ENCODE measurements at regions not wholly inside any gene's neighbourhood (a gene's known extent, or its start where the extent isn't known, plus 50 kb on each side); places are given as distances from the start of the nearest gene placed in this dataset.

DNA sequence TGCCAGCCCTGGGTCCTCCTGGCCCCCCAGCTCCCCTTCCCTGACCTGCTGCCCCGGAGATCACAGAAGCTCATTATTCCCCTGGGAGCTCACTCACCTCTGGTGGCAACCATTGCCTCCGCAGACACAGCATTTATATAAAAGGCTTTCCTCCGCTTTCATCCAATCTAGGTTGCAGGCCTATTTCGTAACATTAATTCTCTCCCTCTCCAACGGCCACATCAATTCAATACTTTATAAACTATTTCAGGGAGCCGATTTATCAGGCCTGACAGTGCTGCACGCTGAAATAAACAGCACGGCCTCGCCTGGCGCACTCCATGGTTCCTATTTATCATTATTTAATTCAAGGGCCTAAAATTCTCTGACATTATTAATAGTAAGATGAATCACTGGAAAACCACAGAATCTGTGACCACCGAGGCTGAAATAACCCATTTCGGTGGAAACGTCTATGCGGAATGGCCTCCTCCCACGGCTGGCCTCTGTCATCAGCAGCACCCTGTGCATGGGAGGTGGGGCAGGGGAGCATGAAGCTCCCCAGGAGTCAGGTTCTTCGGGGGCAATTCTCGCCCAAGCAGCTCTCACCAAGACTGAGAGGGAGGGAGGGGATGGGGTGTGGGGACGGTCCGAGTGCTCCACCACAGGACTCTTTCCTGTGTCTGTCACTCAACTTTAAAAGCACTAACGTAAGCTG is 249.3 kb upstream of the PFKP start:
- 0 out of 2 replicates have a peak, but pooled peaks cover 4% of the 10 kb centered on the region for H3K4me1 ChIP-seq (ENCODE audit: insufficient read depth, low read length)
- no peak overlapping the region for H3K9ac ChIP-seq (ENCODE audit: low read depth, low read length)
- no peak overlapping the region for H3K4me3 ChIP-seq (ENCODE audit: low read length)
- no peaks in the 10 kb centered on the region for H3K9me3 ChIP-seq (ENCODE audit: insufficient read depth, low read depth, low read length)
- 90% methylated on average over 20 of the region's 20 CpGs for WGBS
- H3K27ac ChIP-seq (ENCODE audit: low read depth, low read length), result no peak overlapping the region
- no peaks in the 10 kb centered on the region for H3K27me3 ChIP-seq (ENCODE audit: insufficient read depth, low read length)
- no peaks in the 10 kb centered on the region for H3K36me3 ChIP-seq (ENCODE audit: insufficient read depth, low read length)

- Histone ChIP-seq H3K4me1 (ENCODE audit: insufficient read depth, low read length) (0 out of 2 replicates have a peak, but pooled peaks cover 4% of the 10 kb centered on the region), H3K27me3 (ENCODE audit: insufficient read depth, low read length) (no peaks in the 10 kb centered on the region), H3K27ac (ENCODE audit: low read depth, low read length) (no peak overlapping the region), H3K9me3 (ENCODE audit: insufficient read depth, low read depth, low read length) (no peaks in the 10 kb centered on the region), H3K36me3 (ENCODE audit: insufficient read depth, low read length) (no peaks in the 10 kb centered on the region), H3K4me3 (ENCODE audit: low read length) (no peak overlapping the region), H3K9ac (ENCODE audit: low read depth, low read length) (no peak overlapping the region)
- WGBS, result 95% methylated on average over 6 of the region's 7 CpGs
Measured at GRCh38 chr10:2813693-2814092, 253.7 kb upstream of the PFKP start.

DNA sequence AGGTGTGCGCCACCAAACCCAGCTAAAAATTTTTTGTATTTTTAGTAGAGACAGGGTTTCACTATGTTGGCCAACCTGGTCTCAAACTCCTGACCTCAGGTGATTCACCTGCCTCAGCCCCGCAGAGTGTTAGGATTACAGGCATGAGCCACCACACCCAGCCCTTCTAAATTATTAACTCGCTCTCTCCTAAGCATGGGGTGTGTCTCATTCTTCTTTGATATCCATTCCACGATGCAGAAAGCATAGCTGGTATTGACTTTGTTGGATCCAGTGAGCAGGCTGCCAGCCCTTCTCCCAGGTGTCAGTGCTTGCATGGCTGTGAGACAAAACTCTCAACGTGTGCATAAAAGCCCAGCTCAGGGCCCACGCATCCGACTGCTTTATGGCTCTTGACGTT is 254.1 kb upstream of the PFKP start:
- 0 out of 2 replicates have a peak, but pooled peaks cover 4% of the 10 kb centered on the region for H3K4me1 ChIP-seq (ENCODE audit: insufficient read depth, low read length)
- no peaks in the 10 kb centered on the region for H3K36me3 ChIP-seq (ENCODE audit: insufficient read depth, low read length)
- H3K9me3 ChIP-seq (ENCODE audit: insufficient read depth, low read depth, low read length), result no peaks in the 10 kb centered on the region
- H3K27ac ChIP-seq (ENCODE audit: low read depth, low read length), result no peak overlapping the region
- H3K9ac ChIP-seq (ENCODE audit: low read depth, low read length), result no peak overlapping the region
- H3K27me3 ChIP-seq (ENCODE audit: insufficient read depth, low read length), result no peaks in the 10 kb centered on the region
- H3K4me3 ChIP-seq (ENCODE audit: low read length), result no peak overlapping the region
- WGBS, result 92% methylated on average over 8 of the region's 8 CpGs

- H3K4me3 ChIP-seq (ENCODE audit: low read length), result no peak overlapping the region
- H3K27ac ChIP-seq (ENCODE audit: low read depth, low read length), result no peak overlapping the region
- H3K27me3 ChIP-seq (ENCODE audit: insufficient read depth, low read length), result no peaks in the 10 kb centered on the region
- no peaks in the 10 kb centered on the region for H3K36me3 ChIP-seq (ENCODE audit: insufficient read depth, low read length)
- 92% methylated on average over 3 of the region's 3 CpGs for WGBS
- H3K4me1 ChIP-seq (ENCODE audit: insufficient read depth, low read length), result 0 out of 2 replicates have a peak, but pooled peaks cover 4% of the 10 kb centered on the region
- 0 out of 2 replicates have a peak, but pooled peaks cover 2% of the 10 kb centered on the region for H3K9me3 ChIP-seq (ENCODE audit: insufficient read depth, low read depth, low read length)
- H3K9ac ChIP-seq (ENCODE audit: low read depth, low read length), result no peak overlapping the region
Measured at GRCh38 chr10:2812631-2813030, 254.7 kb upstream of the PFKP start.

- 93% methylated on average over 5 of the region's 5 CpGs for WGBS
- Histone ChIP-seq H3K9ac (ENCODE audit: low read depth, low read length) (no peak overlapping the region), H3K27ac (ENCODE audit: low read depth, low read length) (no peak overlapping the region), H3K27me3 (ENCODE audit: insufficient read depth, low read length) (no peaks in the 10 kb centered on the region), H3K4me1 (ENCODE audit: insufficient read depth, low read length) (peaks cover 11% of the 10 kb centered on the region; the same call in 1 of the 2 replicates), H3K9me3 (ENCODE audit: insufficient read depth, low read depth, low read length) (peaks cover 7% of the 10 kb centered on the region; the same call in 1 of the 2 replicates), H3K36me3 (ENCODE audit: insufficient read depth, low read length) (no peaks in the 10 kb centered on the region), H3K4me3 (ENCODE audit: low read length) (no peak overlapping the region)
Measured at GRCh38 chr10:2800178-2800577, 267.2 kb upstream of the PFKP start.

DNA sequence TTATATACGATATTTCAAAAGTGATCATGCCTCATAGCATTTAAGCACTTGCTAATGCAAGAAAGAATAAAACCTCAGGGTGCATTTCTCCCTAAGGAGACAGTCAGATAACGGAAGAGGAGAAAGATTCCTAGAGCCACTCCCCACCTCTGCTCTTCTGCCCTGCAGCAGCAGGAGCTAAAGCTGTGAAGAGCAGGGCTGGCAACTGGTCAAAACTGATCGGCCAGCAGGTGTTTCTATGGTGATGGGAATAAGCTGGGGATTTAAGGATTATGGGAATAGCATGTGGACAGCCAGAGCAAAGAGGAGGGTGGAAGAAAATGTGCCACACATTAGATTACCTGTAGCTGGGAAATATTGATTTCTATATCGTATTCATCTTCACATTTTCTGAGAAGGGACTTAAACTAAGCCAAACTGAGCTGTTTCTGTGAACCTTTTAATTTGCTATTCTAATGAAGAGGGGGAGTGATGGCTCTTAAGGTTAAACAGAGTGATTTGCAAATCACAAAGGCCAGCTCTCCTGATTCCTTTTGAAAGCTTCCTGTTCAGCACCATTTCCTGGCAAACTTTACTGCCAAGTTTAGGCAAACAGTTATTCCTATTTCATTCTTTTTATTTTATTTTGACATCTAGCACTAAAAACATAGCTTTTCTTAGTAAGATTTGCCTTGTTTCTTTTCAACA is 268.9 kb upstream of the PFKP start:
- Histone ChIP-seq H3K9ac (ENCODE audit: low read depth, low read length) (no peak overlapping the region), H3K36me3 (ENCODE audit: insufficient read depth, low read length) (no peaks in the 10 kb centered on the region), H3K4me3 (ENCODE audit: low read length) (no peak overlapping the region), H3K4me1 (ENCODE audit: insufficient read depth, low read length) (peaks cover 11% of the 10 kb centered on the region; the same call in 1 of the 2 replicates), H3K27ac (ENCODE audit: low read depth, low read length) (no peak overlapping the region), H3K9me3 (ENCODE audit: insufficient read depth, low read depth, low read length) (peaks cover 18% of the 10 kb centered on the region; the same call in 1 of the 2 replicates), H3K27me3 (ENCODE audit: insufficient read depth, low read length) (no peaks in the 10 kb centered on the region)
- 54% methylated on average over 4 of the region's 4 CpGs for WGBS

DNA sequence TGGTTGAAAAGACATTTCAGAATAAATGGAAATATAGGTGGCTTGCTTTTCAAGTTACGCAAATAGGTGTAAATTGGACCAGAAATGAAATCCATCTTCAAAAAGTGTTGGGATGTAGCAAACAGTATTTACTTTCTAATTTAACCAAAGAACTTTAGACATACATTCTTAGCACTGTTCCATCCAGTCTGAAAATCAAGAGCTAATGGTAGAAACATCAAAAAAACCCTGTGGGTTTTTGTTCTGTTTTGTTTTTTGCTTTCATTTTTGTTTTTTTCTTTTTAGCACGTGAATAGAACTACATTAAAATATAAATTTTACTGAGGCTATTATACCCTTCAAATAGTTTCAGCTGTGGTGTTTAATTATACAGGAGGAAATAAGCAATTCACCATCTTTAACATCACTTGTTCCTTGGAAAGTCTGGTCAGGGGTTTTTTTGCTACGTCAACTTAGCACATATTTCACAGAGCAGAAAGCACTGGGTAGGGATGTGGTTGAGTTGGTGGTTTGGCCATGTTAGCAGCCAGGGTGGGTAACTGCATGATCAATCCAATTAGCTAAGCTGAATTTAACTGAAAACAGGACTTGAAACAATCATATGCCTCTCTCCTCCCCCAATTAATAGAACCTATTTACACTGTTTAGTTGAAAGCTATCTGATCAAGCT is 275.4 kb upstream of the PFKP start:
- WGBS, result 86% methylated on average over 2 of the region's 3 CpGs
- Histone ChIP-seq H3K36me3 (ENCODE audit: insufficient read depth, low read length) (no peaks in the 10 kb centered on the region), H3K4me1 (ENCODE audit: insufficient read depth, low read length) (no peaks in the 10 kb centered on the region), H3K4me3 (ENCODE audit: low read length) (no peak overlapping the region), H3K9ac (ENCODE audit: low read depth, low read length) (no peak overlapping the region), H3K27ac (ENCODE audit: low read depth, low read length) (no peak overlapping the region), H3K27me3 (ENCODE audit: insufficient read depth, low read length) (no peaks in the 10 kb centered on the region), H3K9me3 (ENCODE audit: insufficient read depth, low read depth, low read length) (peaks cover 18% of the 10 kb centered on the region; the same call in 1 of the 2 replicates)

DNA sequence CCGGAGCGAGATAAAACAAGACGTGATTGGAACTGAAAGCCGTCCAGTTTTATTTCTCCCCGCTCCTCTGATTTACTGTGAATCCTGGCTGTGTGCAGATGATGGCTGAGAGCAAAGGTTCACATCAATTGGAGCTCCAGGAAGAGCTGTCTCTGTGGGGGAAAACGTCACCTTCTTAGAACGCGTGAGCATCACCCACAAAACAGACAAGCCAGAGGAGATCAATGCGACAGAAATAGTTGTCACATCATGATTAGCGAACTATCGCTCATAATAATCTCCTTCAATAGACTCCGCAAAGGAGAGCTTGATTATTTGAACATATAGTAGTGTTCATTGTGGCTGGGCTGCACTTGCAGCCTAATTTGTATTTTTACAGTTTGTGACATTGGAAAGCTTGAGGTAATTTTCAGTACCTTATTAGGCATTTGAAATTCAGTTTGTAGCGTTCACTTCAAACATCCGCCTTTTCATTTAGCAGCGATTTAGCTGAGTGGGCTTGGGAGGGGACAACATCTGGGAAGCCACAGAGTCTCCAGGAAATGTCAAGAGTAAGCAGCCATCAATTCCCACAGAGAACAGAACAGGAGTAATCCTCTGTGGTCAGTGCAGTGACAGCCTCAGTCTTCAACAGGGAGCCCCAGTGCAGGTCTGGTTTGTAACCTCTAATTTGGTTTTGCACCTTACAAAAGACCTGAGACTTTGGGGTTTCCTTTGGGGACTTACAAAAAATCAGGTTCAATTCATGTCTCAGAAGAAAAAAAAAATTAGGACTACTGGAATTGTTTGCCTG is 276.8 kb upstream of the PFKP start:
- Histone ChIP-seq H3K27me3 (ENCODE audit: insufficient read depth, low read length) (no peaks in the 10 kb centered on the region), H3K36me3 (ENCODE audit: insufficient read depth, low read length) (no peaks in the 10 kb centered on the region), H3K4me3 (ENCODE audit: low read length) (no peak overlapping the region), H3K9ac (ENCODE audit: low read depth, low read length) (no peak overlapping the region), H3K4me1 (ENCODE audit: insufficient read depth, low read length) (no peaks in the 10 kb centered on the region), H3K9me3 (ENCODE audit: insufficient read depth, low read depth, low read length) (peaks cover 11% of the 10 kb centered on the region; the same call in 1 of the 2 replicates), H3K27ac (ENCODE audit: low read depth, low read length) (no peak overlapping the region)
- 95% methylated on average over 15 of the region's 15 CpGs for WGBS

GRCh38 chr10:2786251-2786650 is 281.1 kb upstream of the PFKP start:
- H3K27me3 ChIP-seq (ENCODE audit: insufficient read depth, low read length), result no peaks in the 10 kb centered on the region
- no peaks in the 10 kb centered on the region for H3K4me1 ChIP-seq (ENCODE audit: insufficient read depth, low read length)
- H3K27ac ChIP-seq (ENCODE audit: low read depth, low read length), result no peak overlapping the region
- no peak overlapping the region for H3K4me3 ChIP-seq (ENCODE audit: low read length)
- H3K9ac ChIP-seq (ENCODE audit: low read depth, low read length), result no peak overlapping the region
- no peaks in the 10 kb centered on the region for H3K36me3 ChIP-seq (ENCODE audit: insufficient read depth, low read length)
- H3K9me3 ChIP-seq (ENCODE audit: insufficient read depth, low read depth, low read length), result no peaks in the 10 kb centered on the region
- WGBS, result 99% methylated on average over 5 of the region's 5 CpGs

DNA sequence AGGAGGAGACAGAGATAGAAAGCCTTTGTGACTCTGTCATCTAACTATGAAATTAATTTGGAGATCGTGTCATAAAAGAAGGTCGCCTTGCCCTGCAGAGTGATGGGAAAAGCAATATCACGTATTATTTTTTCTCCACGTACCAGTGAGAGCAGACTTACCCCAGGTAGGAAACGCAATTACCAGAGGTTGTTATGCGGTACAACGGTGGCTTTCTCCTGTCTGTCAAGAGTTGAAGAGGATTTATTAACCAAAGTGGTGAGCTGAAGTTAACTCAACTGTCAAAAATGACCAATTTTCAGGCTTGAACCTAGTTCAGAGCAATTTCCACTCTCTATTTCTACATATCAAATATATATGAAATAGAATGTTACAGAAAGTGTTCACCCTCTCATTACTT is 282.6 kb upstream of the PFKP start:
- Histone ChIP-seq H3K4me3 (ENCODE audit: low read length) (no peak overlapping the region), H3K9me3 (ENCODE audit: insufficient read depth, low read depth, low read length) (no peaks in the 10 kb centered on the region), H3K27ac (ENCODE audit: low read depth, low read length) (no peak overlapping the region), H3K4me1 (ENCODE audit: insufficient read depth, low read length) (no peaks in the 10 kb centered on the region), H3K9ac (ENCODE audit: low read depth, low read length) (no peak overlapping the region), H3K27me3 (ENCODE audit: insufficient read depth, low read length) (no peaks in the 10 kb centered on the region), H3K36me3 (ENCODE audit: insufficient read depth, low read length) (no peaks in the 10 kb centered on the region)
- 97% methylated on average over 7 of the region's 7 CpGs for WGBS

Measured in HUES64 (cell line).